Activated naive CD4-positive, alpha-beta T cell treated with anti-CD3 and anti-CD28 coated beads for 36 hours (primary cell): ENCODE measurements at regions not wholly inside any gene's neighbourhood (a gene's known extent, or its start where the extent isn't known, plus 50 kb on each side); places are given as distances from the start of the nearest gene placed in this dataset.

ENCODE experiments used
- CTCF ChIA-PET: fragments of 350-600 bp; sonication (Branson Sonifier 250); formaldehyde crosslinking; loops from one replicate; lab custom pipeline; 2021; ENCODE audit warnings: antibody characterized with exemption; lab: Charles Lee
- DNase-seq: peaks from one replicate; pipeline ENCODE4 v3.0.0-alpha.2; 2020
- H3K27ac Mint-ChIP-seq: one replicate; pipeline ENCODE4 v1.8.0; 2021; ENCODE audit warnings: mild to moderate bottlenecking, mixed read lengths
- H3K27me3 Mint-ChIP-seq: one replicate; pipeline ENCODE4 v1.8.0; 2021; ENCODE audit warnings: low read depth, mixed read lengths
- H3K36me3 Mint-ChIP-seq: one replicate; pipeline ENCODE4 v1.8.0; 2021; ENCODE audit warnings: low read depth, mixed read lengths
- H3K4me1 Mint-ChIP-seq: one replicate; pipeline ENCODE4 v1.8.0; 2021; ENCODE audit warnings: low read depth, mixed read lengths
- H3K4me3 Mint-ChIP-seq: one replicate; pipeline ENCODE4 v1.8.0; 2021; ENCODE audit warnings: mild to moderate bottlenecking, moderate library complexity, mixed read lengths
- H3K9me3 Mint-ChIP-seq: one replicate; pipeline ENCODE4 v1.8.0; 2021; ENCODE audit warnings: mixed read lengths
- intact Hi-C: fragments of 100-400 bp; cut with micrococcal nuclease; formaldehyde crosslinking; loops from one replicate; pipeline ENCODE4 v1.15.1; 2023

GRCh38 chr9:84206801-84207370 lies 133.7 kb downstream of the SLC28A3 start:
- H3K36me3 Mint-ChIP-seq = no peaks in the 10 kb centered on the region
- no peaks in the 10 kb centered on the region for H3K4me1 Mint-ChIP-seq
- intact Hi-C loops = no loop called here
- no peaks in the 10 kb centered on the region for H3K9me3 Mint-ChIP-seq
- no peak for DNase-seq
- no peak overlapping the region for H3K4me3 Mint-ChIP-seq
- CTCF ChIA-PET = no interaction called here
- no peak overlapping the region for H3K27ac Mint-ChIP-seq
- peaks cover 8% of the 10 kb centered on the region for H3K27me3 Mint-ChIP-seq

- Mint-ChIP-seq H3K27ac (no peak overlapping the region), H3K4me3 (no peak overlapping the region), H3K4me1 (no peaks in the 10 kb centered on the region), H3K27me3 (peaks cover 6% of the 10 kb centered on the region), H3K36me3 (no peaks in the 10 kb centered on the region), H3K9me3 (no peaks in the 10 kb centered on the region)
- intact Hi-C loops = no loop called here
- no peak for DNase-seq
- CTCF ChIA-PET = no interaction called here
These were observed 133.0 kb downstream of the SLC28A3 start for GRCh38 chr9:84207491-84207951.

GRCh38 chr9:84212246-84212645 lies 128.3 kb downstream of the SLC28A3 start:
- Mint-ChIP-seq H3K9me3 (no peaks in the 10 kb centered on the region), H3K27me3 (no peaks in the 10 kb centered on the region), H3K4me1 (no peaks in the 10 kb centered on the region), H3K36me3 (no peaks in the 10 kb centered on the region), H3K4me3 (no peak overlapping the region), H3K27ac (no peak overlapping the region)
- intact Hi-C loops = no loop called here
- no peak for DNase-seq
- CTCF ChIA-PET = interaction anchor here (1.3 kb wide), 1 partner anchor 48 kb away, joined by 10 read pairs; no protein-coding TSS in a partner anchor

GRCh38 chr9:84212982-84213381 lies 127.6 kb downstream of the SLC28A3 start:
- no peak overlapping the region for H3K4me3 Mint-ChIP-seq
- H3K9me3 Mint-ChIP-seq = no peaks in the 10 kb centered on the region
- H3K4me1 Mint-ChIP-seq = no peaks in the 10 kb centered on the region
- intact Hi-C loops = no loop called here
- no peak overlapping the region for H3K27ac Mint-ChIP-seq
- no peak for DNase-seq
- CTCF ChIA-PET = interaction anchor here (1.3 kb wide), 1 partner anchor 48 kb away, joined by 10 read pairs; no protein-coding TSS in a partner anchor
- no peaks in the 10 kb centered on the region for H3K27me3 Mint-ChIP-seq
- H3K36me3 Mint-ChIP-seq = no peaks in the 10 kb centered on the region

- Mint-ChIP-seq H3K36me3 (no peaks in the 10 kb centered on the region), H3K4me3 (no peak overlapping the region), H3K27ac (no peak overlapping the region), H3K9me3 (no peaks in the 10 kb centered on the region), H3K4me1 (no peaks in the 10 kb centered on the region), H3K27me3 (no peaks in the 10 kb centered on the region)
- DNase-seq = no peak
- CTCF ChIA-PET = no interaction called here
- intact Hi-C loops = no loop called here
These were observed 124.4 kb downstream of the SLC28A3 start for GRCh38 chr9:84216151-84216550.

- CTCF ChIA-PET = interaction anchor here (0.6 kb wide), 1 partner anchor 195 kb away, joined by 6 read pairs; no protein-coding TSS in a partner anchor
- H3K27ac Mint-ChIP-seq = no peak overlapping the region
- H3K27me3 Mint-ChIP-seq = no peaks in the 10 kb centered on the region
- H3K4me1 Mint-ChIP-seq = no peaks in the 10 kb centered on the region
- no peaks in the 10 kb centered on the region for H3K9me3 Mint-ChIP-seq
- DNase-seq = no peak
- H3K4me3 Mint-ChIP-seq = no peak overlapping the region
- intact Hi-C loops = no loop called here
- no peaks in the 10 kb centered on the region for H3K36me3 Mint-ChIP-seq
These were observed 122.2 kb downstream of the SLC28A3 start for GRCh38 chr9:84218322-84218721.

GRCh38 chr9:84224246-84224645 lies 116.3 kb downstream of the SLC28A3 start:
- DNase-seq = no peak
- Mint-ChIP-seq H3K27me3 (peaks cover 2% of the 10 kb centered on the region), H3K9me3 (no peaks in the 10 kb centered on the region), H3K27ac (no peak overlapping the region), H3K36me3 (no peaks in the 10 kb centered on the region), H3K4me3 (no peak overlapping the region), H3K4me1 (no peaks in the 10 kb centered on the region)
- intact Hi-C loops = loop anchor here (2.0 kb wide), 1 partner anchor 91 kb away; no protein-coding TSS in a partner anchor
- CTCF ChIA-PET = no interaction called here
